Upper lobe of left lung (tissue), 6 donors: ENCODE measurements at regions not wholly inside any gene's neighbourhood (a gene's known extent, or its start where the extent isn't known, plus 50 kb on each side); places are given as distances from the start of the nearest gene placed in this dataset.
"Not testable (repeated sequence)": the region's sequence is repeated elsewhere in the genome, so short reads cannot be mapped to it uniquely, and the experiment has no call there.

Experiments used
- ATAC-seq, 2 donors: fragments of 200-7000 bp; cut with Tn5 transposase; one replicate each; pipeline ENCODE4 v1.9.1; 2022; ENCODE audit warnings: mild to moderate bottlenecking in 2 of 2, moderate library complexity in 2 of 2; ENCODE audit not compliant: low FRiP score in 2 of 2
- DNase-seq, 2 donors: peaks; one replicate each; pipeline ENCODE4 v3.0.0-alpha.2; 2019 to 2020
- H3K27ac ChIP-seq, 4 donors: fragments of 200-600 bp; sonication (generic); one replicate each; pipeline ENCODE4 v1.5.1; 2016 to 2019
- H3K27me3 ChIP-seq, 4 donors: fragments of 200-600 bp; sonication (generic); one replicate each; pipeline ENCODE4 v1.5.1; 2017 to 2019
- H3K36me3 ChIP-seq, 4 donors: fragments of 200-600 bp; sonication (generic); one replicate each; pipeline ENCODE4 v1.5.1; 2016 to 2019
- H3K4me1 ChIP-seq, 4 donors: fragments of 200-600 bp; sonication (generic); one replicate each; pipeline ENCODE4 v1.5.1; 2018 to 2019
- H3K4me3 ChIP-seq, 4 donors: fragments of 200-600 bp; sonication (generic); one replicate each; pipeline ENCODE4 v1.5.1; 2017 to 2019; ENCODE audit warnings: mild to moderate bottlenecking in 2 of 4, moderate library complexity in 1 of 4
- H3K9me3 ChIP-seq, 4 donors: fragments of 200-600 bp; sonication (generic); one replicate each; pipeline ENCODE4 v1.5.1; 2018 to 2019
- EP300 ChIP-seq, 4 donors: sonication (generic); formaldehyde crosslinking; IDR thresholded peaks; one replicate each; pipeline ENCODE4 v1.5.1; 2017; ENCODE audit warnings: antibody characterized with exemption in 4 of 4, control low read depth in 2 of 4
- POLR2A ChIP-seq, 4 donors: fragments of 450-650 bp; IDR thresholded peaks; one replicate each; pipeline ENCODE4 v1.5.1; 2016 to 2017; ENCODE audit warnings: antibody characterized with exemption in 4 of 4, mild to moderate bottlenecking in 2 of 4
- POLR2AphosphoS5 ChIP-seq, 2 donors: sonication (generic); formaldehyde crosslinking; IDR thresholded peaks; one replicate each; pipeline ENCODE4 v1.5.1; 2017; ENCODE audit warnings: antibody characterized with exemption in 2 of 2
- WGBS, 2 donors: methylation state at CpG; one replicate each; pipeline ENCODE4 v1.1.5; 2017 to 2018; 5-methylcytosine and 5-hydroxymethylcytosine counted together
- TF ChIP-seq, protein P1 (sequence below), 6 experiments: fragments of 450-650 bp in 4 of 6; fragments of 200-600 bp in 2 of 6; sonication (generic) in 2 of 6; IDR thresholded peaks; one replicate each; pipeline ENCODE4 v1.5.1; 2016 to 2019; ENCODE audit warnings: antibody characterized with exemption in 6 of 6
- donor health status: DM: no; HTN: no; CAD: no; lungs with moderate emphysema.
- donor health status: DM: no; HTN: yes; CAD: no; lungs with severe emphysema.

GRCh38 chr2:129827311-129828090 lies 152.0 kb upstream of the RAB6C start:
- WGBS, 2 donors = 72 to 75% methylated on average over 3 to 27 of the region's 27 CpGs

DNA sequence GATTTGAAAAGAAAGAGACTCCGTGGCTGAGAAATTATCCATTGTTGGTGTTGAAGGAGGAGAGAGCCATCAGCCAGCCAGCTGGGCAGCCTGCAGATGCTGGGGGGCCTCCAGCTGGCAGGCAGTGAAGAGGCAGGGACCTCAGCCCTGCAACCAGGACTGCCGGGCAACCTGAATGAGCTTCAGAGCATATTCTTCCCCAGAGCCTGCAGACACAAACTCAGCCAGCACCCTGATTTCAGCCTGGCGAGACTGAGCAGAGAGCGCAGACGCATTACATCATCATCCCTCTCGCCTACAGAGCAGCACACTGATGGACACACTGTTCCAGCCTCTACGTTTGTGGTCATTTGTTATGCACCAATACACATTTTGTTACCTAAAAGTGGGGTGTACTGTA lies 150.7 kb upstream of the RAB6C start:
- TF ChIP-seq POLR2AphosphoS5 (IDR thresholded peaks at IDR 0.05) = no peak
- TF ChIP-seq, protein P1, sequence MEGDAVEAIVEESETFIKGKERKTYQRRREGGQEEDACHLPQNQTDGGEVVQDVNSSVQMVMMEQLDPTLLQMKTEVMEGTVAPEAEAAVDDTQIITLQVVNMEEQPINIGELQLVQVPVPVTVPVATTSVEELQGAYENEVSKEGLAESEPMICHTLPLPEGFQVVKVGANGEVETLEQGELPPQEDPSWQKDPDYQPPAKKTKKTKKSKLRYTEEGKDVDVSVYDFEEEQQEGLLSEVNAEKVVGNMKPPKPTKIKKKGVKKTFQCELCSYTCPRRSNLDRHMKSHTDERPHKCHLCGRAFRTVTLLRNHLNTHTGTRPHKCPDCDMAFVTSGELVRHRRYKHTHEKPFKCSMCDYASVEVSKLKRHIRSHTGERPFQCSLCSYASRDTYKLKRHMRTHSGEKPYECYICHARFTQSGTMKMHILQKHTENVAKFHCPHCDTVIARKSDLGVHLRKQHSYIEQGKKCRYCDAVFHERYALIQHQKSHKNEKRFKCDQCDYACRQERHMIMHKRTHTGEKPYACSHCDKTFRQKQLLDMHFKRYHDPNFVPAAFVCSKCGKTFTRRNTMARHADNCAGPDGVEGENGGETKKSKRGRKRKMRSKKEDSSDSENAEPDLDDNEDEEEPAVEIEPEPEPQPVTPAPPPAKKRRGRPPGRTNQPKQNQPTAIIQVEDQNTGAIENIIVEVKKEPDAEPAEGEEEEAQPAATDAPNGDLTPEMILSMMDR (IDR thresholded peaks at IDR 0.05) = no peak
- no peak for TF ChIP-seq POLR2A (IDR thresholded peaks at IDR 0.05)
- no peak for TF ChIP-seq EP300 (IDR thresholded peaks at IDR 0.05)
- H3K4me1 ChIP-seq = no peaks in the 10 kb centered on the region
- no peaks in the 10 kb centered on the region for H3K27me3 ChIP-seq
- DNase-seq (no peak), ATAC-seq (no peak)
- WGBS, 2 donors = 85 to 92% methylated on average over 6 to 7 of the region's 7 CpGs
- no peak overlapping the region for H3K27ac ChIP-seq
- H3K36me3 ChIP-seq = no peaks in the 10 kb centered on the region
- peaks cover 0 to 11% (median 5%) of the 10 kb centered on the region in 4 donors for H3K9me3 ChIP-seq
- no peak overlapping the region for H3K4me3 ChIP-seq

More at GRCh38 chr2:129827311-129828090, 152.0 kb upstream of the RAB6C start:
- Histone ChIP-seq H3K27ac (no peak overlapping the region), H3K4me1 (no peaks in the 10 kb centered on the region), H3K9me3 (peaks cover 0 to 11% (median 5%) of the 10 kb centered on the region in 4 donors), H3K27me3 (no peaks in the 10 kb centered on the region), H3K36me3 (no peaks in the 10 kb centered on the region), H3K4me3 (no peak overlapping the region)
- ATAC-seq (peak; percentile 28 to 54), DNase-seq (peak in 1 of 2 donors; percentile 75)
- TF ChIP-seq, protein P1 (IDR thresholded peaks at IDR 0.05) = no peak

DNA sequence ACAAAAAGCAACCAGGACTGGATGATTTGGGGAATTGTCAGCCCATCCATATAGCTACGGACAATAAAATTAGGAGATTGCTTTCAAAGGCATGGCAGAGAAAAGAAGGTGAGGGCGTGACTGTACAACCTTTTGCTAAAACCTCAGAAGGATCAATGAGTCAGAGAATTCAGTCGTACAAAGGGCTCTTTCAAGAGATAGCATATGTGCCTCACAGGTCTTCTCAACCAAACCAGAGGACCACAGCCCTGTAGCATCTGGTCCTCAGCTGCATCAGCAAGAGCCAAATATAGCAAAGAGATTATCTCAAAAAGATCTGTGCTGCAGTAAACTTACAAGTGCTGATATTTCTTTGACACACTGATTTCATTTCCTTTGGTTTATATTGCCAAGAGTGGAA lies 149.9 kb upstream of the RAB6C start:
- Histone ChIP-seq H3K27ac (no peak overlapping the region), H3K36me3 (no peaks in the 10 kb centered on the region), H3K27me3 (no peaks in the 10 kb centered on the region), H3K4me1 (no peaks in the 10 kb centered on the region), H3K9me3 (peaks cover 0 to 11% (median 5%) of the 10 kb centered on the region in 4 donors), H3K4me3 (no peak overlapping the region)
- no peak for ATAC-seq
- TF ChIP-seq, protein P1 (IDR thresholded peaks at IDR 0.05) = no peak
- no peak for TF ChIP-seq POLR2AphosphoS5 (IDR thresholded peaks at IDR 0.05)
- TF ChIP-seq POLR2A (IDR thresholded peaks at IDR 0.05) = no peak
- no peak for TF ChIP-seq EP300 (IDR thresholded peaks at IDR 0.05)
- DNase-seq = no peak
- 90 to 92% methylated on average over 3 of the region's 3 CpGs for WGBS, 2 donors

DNA sequence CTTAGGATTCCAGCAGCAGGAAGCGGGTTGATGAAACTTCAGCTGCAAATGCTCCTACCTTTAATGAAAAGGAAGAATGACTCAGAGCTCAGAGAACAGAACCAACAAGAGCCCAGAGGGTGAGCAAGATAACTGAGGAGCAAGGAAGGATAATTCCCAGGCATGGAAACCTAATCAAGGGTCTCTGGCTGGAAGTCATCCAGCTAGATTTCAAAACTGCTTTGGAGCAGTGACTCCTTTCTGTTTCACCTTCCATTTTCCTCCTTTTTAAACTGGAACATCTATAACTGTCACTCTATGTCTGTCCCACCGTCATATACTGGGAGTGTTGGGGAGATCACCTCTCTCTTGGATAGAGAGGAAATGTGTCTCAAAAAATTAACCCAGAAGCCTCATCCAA lies 148.4 kb upstream of the RAB6C start:
- Histone ChIP-seq H3K4me3 (no peak overlapping the region), H3K4me1 (no peaks in the 10 kb centered on the region), H3K27ac (no peak overlapping the region), H3K27me3 (no peaks in the 10 kb centered on the region), H3K9me3 (peaks cover 0 to 11% (median 5%) of the 10 kb centered on the region in 4 donors), H3K36me3 (no peaks in the 10 kb centered on the region)
- 90 to 92% methylated on average over 2 of the region's 2 CpGs for WGBS, 2 donors
- no peak for TF ChIP-seq POLR2A (IDR thresholded peaks at IDR 0.05)
- TF ChIP-seq, protein P1 (IDR thresholded peaks at IDR 0.05) = no peak
- TF ChIP-seq EP300 (IDR thresholded peaks at IDR 0.05) = no peak
- no peak for TF ChIP-seq POLR2AphosphoS5 (IDR thresholded peaks at IDR 0.05)
- ATAC-seq (no peak), DNase-seq (no peak)

GRCh38 chr2:129833465-129833864 lies 146.0 kb upstream of the RAB6C start:
- ATAC-seq, H3K4me3 ChIP-seq, H3K27ac ChIP-seq, H3K36me3 ChIP-seq, H3K4me1 ChIP-seq, H3K27me3 ChIP-seq: not testable (repeated sequence)
- peak in 1 of 2 donors; percentile 45 for DNase-seq
- 92 to 99% methylated on average over 8 to 12 of the region's 20 CpGs for WGBS, 2 donors
- H3K9me3 ChIP-seq = peaks cover 0 to 11% (median 5%) of the 10 kb centered on the region in 4 donors
